RPMI8226 (cell line): ENCODE measurements at regions not wholly inside any gene's neighbourhood (a gene's known extent, or its start where the extent isn't known, plus 50 kb on each side); places are given as distances from the start of the nearest gene placed in this dataset.

Experiments
- DNase-seq: peaks from one replicate; pipeline ENCODE4 v3.0.0-alpha.2; 2015

DNA sequence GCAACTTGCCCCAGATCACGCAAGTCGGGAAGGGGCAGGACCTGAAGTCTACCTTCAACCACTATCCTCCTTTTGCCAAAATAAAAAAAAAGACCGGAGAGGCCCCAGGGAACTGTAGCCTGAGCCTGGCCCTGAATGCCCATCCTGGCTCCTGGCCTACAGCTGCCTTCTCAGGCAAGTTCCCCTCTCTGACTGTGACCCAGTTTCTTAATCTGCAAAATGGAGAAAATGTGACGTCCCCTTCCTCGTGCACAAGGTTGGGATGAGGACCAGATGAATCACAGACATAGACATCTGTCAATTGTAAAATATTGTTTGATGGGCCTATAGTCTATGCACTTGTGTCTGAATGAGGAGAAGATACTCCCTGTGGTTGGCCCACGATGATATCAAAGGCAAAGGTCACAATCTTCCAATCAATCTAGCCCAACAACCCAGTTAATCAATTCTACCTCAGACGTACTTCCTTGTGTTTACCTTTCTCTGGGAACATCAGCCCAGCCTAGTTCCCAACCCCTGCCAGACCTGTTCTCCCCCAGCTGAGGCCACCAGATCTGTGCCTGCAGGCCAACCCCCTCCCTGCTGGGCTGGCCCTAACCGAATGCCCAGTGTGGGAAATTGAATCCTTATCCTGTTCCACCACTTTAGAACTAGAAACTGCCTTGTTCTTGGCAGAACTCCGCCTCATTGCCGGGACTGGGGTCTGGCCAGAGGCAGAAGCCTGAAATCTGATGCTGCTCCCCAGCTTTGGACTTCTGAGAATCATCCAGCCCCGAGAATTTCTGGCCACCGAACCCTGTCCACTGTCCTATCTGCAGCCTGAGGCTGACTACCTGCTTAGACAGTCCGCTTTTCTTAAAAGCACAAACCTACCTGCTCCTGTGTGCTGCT lies 101.8 kb upstream of the LIPC start:
- DNase-seq, result no peak

DNA sequence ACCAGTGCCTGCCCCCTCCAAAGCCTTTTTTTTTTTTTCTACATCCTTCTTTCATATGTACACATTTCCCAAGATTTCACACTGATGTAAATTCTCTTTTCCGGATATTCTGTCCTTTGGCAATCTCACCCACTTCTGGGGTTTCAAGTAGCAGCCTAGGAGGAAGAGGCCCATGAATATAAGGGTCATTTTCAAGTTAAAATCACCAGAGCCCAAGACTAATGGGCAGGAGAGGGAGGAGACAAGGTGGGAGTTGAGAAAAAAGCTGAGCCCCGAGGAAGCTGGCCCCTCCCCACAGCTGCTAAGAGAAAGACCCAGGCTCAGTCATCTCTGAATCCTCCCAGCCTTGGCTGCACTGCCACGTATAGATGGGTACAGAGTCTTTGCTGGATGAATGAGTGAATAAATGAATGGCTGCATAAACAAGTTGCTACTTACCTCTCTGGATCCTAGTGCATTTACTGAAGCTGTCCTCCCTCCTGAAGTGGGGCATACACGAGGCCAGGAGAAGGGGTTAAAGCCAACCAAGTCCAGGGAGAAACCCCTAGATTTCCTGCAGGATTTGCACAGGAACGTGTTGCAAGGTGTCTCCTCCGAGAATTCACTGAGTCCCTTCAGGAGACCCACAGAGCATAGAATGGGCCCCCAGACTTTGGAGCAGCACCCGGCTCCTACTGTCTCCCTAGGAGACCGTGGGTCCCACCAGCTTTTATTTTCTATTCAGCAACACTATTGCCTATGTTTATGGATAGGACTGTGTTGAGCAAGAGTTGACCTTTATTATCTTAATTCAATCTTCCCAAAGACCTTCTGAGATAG lies 100.8 kb upstream of the LIPC start:
- peak; percentile 41 for DNase-seq

GRCh38 chr15:58331560-58331912 lies 100.3 kb upstream of the LIPC start:
- DNase-seq, result no peak

DNA sequence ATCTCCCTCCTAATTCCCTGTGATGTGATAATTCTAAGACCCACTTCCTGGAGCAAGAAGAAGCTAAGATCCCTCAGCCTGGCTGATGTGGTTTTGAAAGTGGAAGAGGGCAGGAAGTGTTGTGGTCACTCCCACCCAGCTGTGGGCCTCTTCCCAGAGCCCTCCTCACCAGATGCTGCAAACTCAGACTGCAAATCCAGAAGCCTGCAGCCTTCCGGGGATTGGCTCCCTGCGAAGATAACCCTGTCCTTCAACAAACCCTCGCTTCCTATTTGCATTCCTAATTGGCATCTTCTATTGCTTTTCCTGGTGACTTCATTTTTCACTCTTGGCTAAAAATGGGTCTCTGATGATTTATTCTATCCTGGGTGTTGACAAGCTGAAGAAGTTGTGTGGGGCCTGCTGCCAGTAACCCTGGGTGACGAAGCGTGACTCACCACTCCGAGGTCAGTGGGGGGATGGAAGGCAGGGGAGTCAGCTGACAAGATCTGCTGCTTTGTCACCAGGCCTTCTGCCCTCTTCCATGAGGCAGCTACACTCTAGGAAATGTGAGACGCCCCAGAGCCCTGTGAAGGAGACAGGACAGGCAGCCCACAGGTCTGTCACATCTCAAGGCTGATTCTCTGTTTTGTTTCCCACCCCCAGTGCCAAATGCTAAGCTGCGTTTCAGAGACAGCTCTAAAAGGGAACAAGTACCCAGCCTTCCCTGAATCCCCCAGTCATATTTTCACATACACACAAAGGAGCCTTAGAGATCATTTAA lies 99.7 kb upstream of the LIPC start:
- peak; percentile 98 for DNase-seq

- DNase-seq, result no peak
These were observed 99.0 kb upstream of the LIPC start for GRCh38 chr15:58332676-58333400.

DNA sequence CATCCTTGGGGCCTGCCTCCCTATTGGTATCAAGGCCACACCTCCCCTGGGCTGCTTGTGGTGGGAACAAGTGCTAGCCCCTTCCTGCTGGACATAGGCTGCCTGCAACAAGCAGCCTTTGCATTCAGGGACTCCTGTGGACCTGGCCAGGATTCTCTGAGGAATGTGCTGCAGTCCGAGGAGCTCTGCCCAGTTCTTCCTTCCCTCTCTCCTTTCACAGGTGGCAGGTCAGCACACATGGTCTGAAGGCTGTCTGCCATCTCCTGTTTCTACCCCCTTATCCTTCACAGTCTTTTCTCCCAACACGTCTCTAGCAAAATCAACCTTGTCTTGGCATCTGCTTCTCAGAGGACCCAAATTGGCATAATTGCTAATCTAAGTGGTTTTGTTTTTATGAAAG lies 97.0 kb upstream of the LIPC start:
- DNase-seq, result no peak

GRCh38 chr15:58336161-58336560 lies 95.6 kb upstream of the LIPC start:
- DNase-seq, result no peak

DNA sequence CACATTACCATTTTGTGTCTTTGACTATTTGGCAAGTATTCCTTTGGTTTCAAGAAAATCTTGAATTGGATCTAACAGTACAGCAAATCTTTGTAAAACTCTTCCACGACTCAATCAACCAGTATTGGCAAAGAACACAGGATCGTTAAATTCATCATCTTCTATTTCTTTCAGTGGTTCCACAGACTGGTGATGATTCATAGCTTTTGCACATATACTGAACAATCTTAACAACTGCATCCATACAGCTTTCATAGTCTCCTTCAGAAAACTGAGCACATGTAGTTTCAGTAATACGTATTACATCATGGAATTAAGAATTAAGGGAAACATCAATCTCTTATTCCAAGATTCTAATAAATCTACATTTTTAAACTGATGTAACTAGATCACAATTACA lies 91.6 kb upstream of the LIPC start:
- no peak for DNase-seq

DNA sequence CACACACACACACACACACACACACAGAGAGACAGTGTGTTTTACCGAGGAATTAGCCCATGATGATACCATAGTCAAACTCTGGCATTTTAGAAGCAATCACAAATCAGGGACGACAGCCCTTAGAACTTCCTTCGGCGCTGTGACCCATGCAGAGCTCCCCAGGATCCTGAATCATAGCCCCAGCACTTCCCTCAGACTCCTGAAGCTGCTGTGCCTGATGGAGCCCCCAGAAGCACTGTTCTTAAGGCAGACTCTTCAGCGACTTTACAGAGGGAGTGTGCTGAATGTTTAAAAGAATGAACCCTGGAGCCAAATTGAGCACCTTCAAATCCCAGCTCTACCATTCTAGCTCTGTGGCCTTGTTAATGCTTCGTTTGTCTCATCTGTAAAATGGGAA lies 89.3 kb upstream of the LIPC start:
- no peak for DNase-seq

DNA sequence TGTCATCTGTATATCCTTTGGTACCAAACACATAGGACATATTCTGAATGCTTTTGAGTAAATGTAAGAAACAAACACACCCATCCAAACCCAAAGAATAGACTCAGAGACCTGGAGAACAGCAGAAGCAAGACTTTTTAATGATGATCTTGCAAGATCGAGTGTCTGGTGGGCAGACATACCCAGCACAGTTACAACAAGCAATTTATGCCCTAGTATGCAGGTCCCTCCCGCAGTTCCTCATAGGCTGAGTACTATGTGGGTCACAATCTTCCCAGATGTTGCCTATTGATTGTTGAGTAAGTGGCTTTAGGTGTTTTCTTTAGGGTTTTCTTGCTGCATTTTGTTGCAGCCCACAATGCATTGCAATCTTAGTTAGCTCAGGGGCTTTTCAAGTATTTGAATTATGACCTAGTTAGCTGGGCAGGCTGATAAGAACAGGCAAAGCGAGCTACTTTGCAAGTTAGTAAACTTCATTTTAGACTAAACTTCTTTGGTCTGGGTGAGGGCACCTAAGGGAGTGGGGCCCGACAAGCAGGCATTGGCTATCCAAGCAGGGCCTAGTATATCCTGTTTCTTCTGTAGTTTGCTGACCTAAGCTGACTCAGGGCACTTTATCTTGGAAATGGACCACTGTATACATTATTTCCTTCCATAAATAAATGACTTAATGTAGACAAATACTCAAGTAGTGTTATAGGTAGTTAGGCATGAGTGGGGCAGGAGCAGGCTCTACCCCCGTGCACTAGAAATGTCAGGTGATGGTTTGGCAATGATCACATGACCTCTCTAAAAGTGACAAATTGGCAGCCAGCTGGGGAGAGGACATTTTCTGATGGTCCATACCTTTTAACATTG lies 87.3 kb upstream of the LIPC start:
- no peak for DNase-seq

DNA sequence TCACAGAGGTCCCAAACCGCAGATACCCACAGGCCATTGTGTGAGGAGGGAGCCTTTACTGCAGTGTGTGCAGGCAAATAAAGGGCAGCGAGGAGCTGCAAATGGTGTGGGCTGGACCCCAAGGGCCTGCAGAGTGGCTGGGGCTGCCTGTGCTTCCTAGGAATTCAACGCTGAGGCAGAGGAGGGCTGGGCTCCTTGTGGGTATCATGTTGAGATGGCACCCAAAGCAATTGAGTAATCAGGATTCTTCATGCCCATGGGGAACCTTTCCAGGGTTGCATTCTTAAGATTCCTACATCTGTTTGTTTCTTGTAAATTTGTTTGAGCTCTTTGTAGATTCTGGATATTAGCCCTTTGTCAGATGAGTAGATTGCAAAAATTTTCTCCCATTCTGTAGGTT lies 85.4 kb upstream of the LIPC start:
- no peak for DNase-seq

DNA sequence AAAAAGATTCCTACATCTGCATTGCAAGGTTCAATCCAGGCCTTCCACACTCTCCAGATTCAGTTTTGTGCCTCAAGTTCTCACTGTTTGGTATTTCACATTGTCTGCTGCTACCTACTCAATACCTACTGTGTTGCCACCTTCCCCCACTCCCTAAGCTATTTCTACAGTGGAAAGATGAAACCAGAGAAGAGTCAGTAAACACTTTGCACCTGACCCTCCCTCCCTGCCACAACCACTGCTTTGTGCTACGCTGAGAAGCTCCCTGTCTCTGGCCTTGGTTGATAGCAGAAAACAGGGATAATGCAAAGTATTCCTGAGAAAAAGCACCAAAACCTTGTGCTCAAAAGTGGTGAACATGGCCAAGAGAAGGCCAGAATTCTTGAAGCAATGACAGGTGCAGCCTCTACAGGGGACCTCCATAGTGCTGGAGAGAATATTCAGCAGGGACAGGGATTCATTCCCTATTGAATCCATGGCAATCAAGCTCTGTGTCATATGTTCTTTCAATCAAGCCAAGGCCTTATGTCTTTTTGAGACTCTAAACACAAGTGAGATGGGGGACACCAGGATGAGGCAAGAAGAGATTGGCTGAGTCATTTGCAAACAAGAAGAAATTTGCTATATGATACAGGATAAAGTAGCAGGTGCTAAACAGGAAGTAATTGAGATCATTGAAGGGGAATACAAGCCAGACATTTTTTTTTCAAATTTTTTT lies 83.5 kb upstream of the LIPC start:
- DNase-seq, result no peak

DNA sequence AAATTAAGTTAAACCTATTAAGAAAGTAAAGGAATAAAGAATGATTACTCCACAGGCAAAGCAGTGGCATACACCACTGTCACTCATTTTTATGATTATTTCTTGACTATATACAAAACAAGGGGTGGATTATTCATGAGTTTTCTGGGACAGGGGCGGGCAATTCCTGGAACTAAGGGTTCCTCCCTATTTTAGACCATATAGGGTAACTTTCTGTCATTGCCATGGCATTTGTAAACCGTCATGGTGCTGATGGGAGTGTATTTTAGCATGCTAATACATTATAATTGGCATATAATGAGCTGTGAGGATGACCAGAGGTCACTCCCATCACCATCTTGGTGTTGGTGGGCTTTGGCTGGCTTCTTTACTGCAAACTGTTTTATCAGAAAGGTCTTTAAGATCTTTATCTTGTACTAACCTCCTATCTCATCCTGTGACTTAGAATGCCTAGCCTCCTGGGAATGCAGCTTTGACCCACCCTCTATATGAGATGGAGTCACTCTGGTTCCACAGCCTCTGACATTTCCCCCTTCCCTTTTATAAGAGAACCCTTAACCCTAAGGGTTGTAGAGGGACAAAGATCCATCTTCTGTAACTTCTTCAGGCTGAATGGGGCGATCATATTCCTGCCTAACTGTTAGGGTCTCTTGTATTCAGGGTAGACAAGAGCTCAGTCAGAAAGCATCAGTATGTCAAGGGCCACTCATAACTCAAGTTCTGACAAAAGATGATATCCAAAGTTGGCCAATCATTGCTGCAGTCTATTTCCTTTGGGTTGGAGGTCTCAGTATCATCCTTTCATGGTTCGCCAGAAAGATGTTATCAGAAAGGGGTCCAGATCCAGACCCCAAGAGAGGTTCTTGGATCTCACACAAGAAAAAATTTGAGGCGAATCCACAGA lies 79.5 kb upstream of the LIPC start:
- no peak for DNase-seq

- no peak for DNase-seq
These were observed 76.3 kb upstream of the LIPC start for GRCh38 chr15:58355382-58355971.

GRCh38 chr15:58355973-58356372 lies 75.8 kb upstream of the LIPC start:
- no peak for DNase-seq

DNA sequence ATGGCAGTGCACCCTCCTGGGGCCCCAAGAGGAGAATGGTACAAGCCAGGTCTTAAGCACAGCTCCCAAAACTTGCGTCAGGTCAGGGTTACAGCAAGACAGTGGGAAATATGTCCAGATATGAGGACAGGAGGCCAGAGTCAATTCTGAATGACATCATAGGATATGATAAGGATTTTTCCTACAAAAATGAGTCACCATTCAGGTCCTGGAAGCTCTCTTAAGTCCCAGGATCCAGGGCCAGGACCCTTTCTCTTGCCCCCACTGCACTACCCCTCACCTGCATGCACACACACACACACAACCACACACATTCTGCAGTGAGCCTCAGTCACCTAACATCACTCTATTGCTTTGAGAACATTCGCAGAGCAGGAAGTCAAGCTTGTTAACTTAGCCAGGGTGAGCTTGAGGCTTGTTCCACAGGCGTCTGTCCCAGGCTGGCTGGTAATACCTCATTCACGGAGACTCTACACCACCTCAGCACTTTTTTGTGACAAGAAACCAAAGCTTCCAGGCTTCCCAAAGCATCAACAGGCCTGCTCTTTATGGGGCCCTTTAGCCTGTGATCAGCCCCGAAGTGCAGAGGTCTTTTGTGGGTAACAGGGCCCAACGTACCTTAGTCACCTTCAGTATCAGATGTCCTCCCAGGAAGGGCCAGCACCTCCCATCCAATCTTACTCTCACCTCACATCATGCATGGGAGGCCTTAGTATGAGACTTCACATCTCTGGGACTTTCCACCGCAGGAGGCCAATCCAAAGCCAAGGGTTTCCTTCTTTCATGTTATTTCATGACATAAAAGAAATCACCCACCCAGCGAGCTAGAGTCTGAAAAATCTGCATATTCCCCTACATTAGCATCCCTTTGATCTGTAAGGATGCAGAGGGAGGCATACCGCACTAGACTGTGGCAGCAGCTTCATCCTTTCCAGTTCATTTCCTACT lies 74.0 kb upstream of the LIPC start:
- DNase-seq, result no peak

DNA sequence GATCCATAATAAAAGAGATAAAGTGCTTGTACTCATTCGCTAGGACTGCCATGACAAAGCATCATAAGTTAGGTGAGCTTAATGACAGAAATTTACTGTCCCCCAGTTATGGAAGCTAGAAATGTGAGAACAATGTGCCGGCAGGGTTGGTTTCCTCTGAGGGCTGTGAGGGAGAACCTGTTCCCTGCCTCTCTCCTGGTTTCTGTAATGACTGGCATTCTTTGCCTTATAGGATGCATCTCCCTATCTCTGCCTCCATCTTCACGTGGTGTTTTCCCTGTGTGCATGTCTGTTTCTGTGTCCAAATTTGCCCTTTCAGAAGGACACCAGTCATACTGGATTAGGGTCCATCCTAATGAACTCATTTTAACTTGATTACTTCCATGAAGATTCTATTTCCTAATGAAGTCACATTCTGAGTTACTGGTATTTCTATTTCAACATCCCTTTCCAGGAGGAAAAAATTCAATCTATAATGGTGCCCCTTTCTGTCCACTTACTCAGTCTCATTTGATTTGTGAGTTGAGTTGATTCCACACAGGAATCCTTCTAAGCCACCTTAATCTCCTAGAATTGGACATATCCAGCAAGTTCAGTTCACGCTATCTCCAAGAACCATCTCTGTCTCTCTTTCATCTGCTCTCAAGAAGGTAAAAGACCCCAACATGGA lies 71.2 kb upstream of the LIPC start:
- DNase-seq, result no peak

DNA sequence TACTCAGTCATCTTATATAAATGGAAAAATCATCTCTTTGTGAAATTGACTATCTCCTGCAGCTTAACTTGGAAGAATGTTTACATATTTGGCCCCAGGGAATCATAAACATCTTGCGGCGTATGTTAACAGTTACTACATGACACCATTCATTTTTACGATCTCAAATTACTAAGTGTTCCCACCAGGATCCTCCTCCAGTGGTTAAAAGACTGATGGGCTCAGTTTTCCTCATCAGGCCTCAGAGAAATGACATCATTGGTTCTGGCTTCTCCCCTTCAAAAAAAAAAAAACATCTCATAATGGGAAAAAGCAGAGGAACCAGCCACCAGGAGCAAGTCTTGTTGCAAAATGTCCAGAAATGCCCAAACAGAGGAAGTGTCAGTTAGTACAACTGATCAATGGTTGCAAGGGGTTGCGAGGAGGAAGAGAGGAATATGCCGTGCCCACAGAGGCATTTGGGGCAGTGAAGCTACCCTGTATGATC lies 70.5 kb upstream of the LIPC start:
- no peak for DNase-seq
